ENCODE measurements at regions not wholly inside any gene's neighbourhood (a gene's known extent, or its start where the extent isn't known, plus 50 kb on each side); places are given as distances from the start of the nearest gene placed in this dataset.

- TF ChIP-seq REST (IDR thresholded peaks at IDR 0.05; ENCODE audit: low read depth, low read length), result no peak
Observed at GRCh38 chr15:53880357-53880756, 97.9 kb upstream of the UNC13C start (continued).

- Histone ChIP-seq H3K27ac (ENCODE audit: control insufficient read depth, insufficient read depth) (no peak overlapping the region), H3K4me2 (ENCODE audit: control insufficient read depth, insufficient read depth) (no peak overlapping the region), H3K27me3 (replicated peaks in 1 of 2; ENCODE audit: control insufficient read depth in 2 of 2, insufficient read depth in 2 of 2, low read length in 1 of 2) (no peaks in the 10 kb centered on the region), H4K20me1 (ENCODE audit: control insufficient read depth, insufficient read depth) (no peaks in the 10 kb centered on the region), H3K9me3 (replicated peaks; ENCODE audit: control insufficient read depth, insufficient read depth, low read length) (no peaks in the 10 kb centered on the region), H3K4me1 (ENCODE audit: control insufficient read depth, insufficient read depth, low read length) (no peaks in the 10 kb centered on the region), H3K9ac (ENCODE audit: control insufficient read depth, insufficient read depth, low read length) (no peak overlapping the region), H3K4me3 (no peak overlapping the region), H3K79me2 (ENCODE audit: control insufficient read depth, insufficient read depth, low read length) (no peaks in the 10 kb centered on the region), H2AFZ (ENCODE audit: control insufficient read depth, low read depth, low read length) (no peak overlapping the region), H3K36me3 (ENCODE audit: control insufficient read depth in 2 of 2, insufficient read depth in 2 of 2, low read length in 1 of 2) (no peaks in the 10 kb centered on the region)
- ChIA-PET POLR2A (no interaction called here), CTCF (interaction anchor here (0.9 to 1.6 kb wide), 3 partner anchors 65 to 1232 kb away, joined by 3 read pairs; no protein-coding TSS in a partner anchor), SMC1A (ENCODE audit: uncharacterized antibody, unreplicated experiment) (no interaction called here), RAD21 (ENCODE audit: unreplicated experiment) (no interaction called here)
- WGBS (ENCODE audit: insufficient coverage, insufficient replicate concordance, low lambda C conversion rate, missing lambda C conversion rate), result 0% methylated on average over 2 of the region's 2 CpGs
- ATAC-seq (no peak), FAIRE-seq (no peak), DNase-seq (ENCODE audit: low read depth, low spot score) (no peak)
- BruUV-seq (replicated peaks), result no TSS peak
- intact Hi-C loops (cut with micrococcal nuclease; ENCODE audit: unreplicated experiment) (no loop called here), in situ Hi-C loops (cut with MboI) (no loop called here)
- TF ChIP-seq CREB1 (IDR thresholded peaks at IDR 0.05; ENCODE audit: low read depth) (no peak), GATAD2B (conservative IDR thresholded peaks at IDR 0.05; ENCODE audit: low read depth) (no peak), TBL1XR1 (IDR thresholded peaks at IDR 0.05; ENCODE audit: low read depth, low read length) (no peak), CBX3 (IDR thresholded peaks at IDR 0.05; ENCODE audit: borderline replicate concordance, low read depth) (no peak), YY1 (IDR thresholded peaks at IDR 0.05; ENCODE audit: low read depth, low read length) (no peak), ZNF217 (IDR thresholded peaks at IDR 0.05) (no peak), ZNF207 (IDR thresholded peaks at IDR 0.05; ENCODE audit: borderline replicate concordance) (no peak), USF1 (IDR thresholded peaks at IDR 0.05; ENCODE audit: borderline replicate concordance, extremely low read length, insufficient read depth, low read depth, low read length) (no peak), REST (IDR thresholded peaks at IDR 0.05; ENCODE audit: low read depth, low read length) (no peak), ESRRA (IDR thresholded peaks at IDR 0.05; ENCODE audit: low read length) (no peak), PBX3 (IDR thresholded peaks at IDR 0.05; ENCODE audit: insufficient replicate concordance, low read depth, low read length) (no peak)
Observed at GRCh38 chr15:53875711-53876110, 102.5 kb upstream of the UNC13C start.

Data from GM12878 (cell line).